ENCODE measurements at regions not wholly inside any gene's neighbourhood (a gene's known extent, or its start where the extent isn't known, plus 50 kb on each side); places are given as distances from the start of the nearest gene placed in this dataset.

DNA sequence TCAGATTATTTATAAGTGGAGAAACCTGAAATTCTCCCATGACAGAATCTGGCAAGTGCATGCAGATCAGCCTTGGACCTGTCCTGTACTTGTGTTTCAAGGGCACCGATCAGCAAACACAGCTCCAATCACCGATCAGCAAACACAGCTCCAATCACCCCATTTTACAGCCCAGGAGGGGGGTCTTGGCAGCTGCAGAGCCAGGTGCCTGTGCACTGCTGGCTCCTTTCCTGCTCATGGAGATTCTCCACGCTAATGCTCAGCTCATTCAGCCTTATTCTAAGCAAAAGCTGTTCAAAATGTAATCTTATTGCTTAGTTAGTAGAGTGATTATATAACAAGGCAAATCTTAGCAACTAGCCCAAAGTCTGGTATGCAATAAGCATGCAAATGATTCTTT lies 623.1 kb upstream of the HS6ST1 start:
- H3K4me3 ChIP-seq (replicated peaks; ENCODE audit: low read depth, low read length), result no peak overlapping the region
- no peak for DNase-seq (ENCODE audit: low read depth)
- TF ChIP-seq, protein P1, sequence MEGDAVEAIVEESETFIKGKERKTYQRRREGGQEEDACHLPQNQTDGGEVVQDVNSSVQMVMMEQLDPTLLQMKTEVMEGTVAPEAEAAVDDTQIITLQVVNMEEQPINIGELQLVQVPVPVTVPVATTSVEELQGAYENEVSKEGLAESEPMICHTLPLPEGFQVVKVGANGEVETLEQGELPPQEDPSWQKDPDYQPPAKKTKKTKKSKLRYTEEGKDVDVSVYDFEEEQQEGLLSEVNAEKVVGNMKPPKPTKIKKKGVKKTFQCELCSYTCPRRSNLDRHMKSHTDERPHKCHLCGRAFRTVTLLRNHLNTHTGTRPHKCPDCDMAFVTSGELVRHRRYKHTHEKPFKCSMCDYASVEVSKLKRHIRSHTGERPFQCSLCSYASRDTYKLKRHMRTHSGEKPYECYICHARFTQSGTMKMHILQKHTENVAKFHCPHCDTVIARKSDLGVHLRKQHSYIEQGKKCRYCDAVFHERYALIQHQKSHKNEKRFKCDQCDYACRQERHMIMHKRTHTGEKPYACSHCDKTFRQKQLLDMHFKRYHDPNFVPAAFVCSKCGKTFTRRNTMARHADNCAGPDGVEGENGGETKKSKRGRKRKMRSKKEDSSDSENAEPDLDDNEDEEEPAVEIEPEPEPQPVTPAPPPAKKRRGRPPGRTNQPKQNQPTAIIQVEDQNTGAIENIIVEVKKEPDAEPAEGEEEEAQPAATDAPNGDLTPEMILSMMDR (IDR thresholded peaks at IDR 0.05; ENCODE audit: low read length, missing control alignments), result no peak

DNA sequence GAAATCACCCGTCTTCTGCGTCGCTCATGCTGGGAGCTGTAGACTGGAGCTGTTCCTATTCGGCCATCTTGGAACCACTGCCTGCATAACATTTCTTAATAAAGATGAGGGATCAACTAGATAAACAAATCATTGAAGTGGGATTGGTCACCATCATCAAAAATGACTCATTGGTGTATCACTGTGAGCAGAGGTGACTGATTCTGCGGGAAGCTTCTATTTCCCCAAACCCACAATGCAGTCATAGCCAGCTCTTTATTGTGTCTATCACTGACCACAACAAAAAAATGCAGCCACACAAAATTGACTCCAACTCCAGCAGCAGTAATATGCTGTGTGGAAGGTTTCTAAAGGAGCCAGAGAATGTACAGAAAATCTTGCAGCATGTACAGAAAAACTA lies 630.7 kb upstream of the HS6ST1 start:
- no peak for DNase-seq (ENCODE audit: low read depth)
- no peak overlapping the region for H3K4me3 ChIP-seq (replicated peaks; ENCODE audit: low read depth, low read length)
- TF ChIP-seq, protein P1 (IDR thresholded peaks at IDR 0.05; ENCODE audit: low read length, missing control alignments), result no peak

DNA sequence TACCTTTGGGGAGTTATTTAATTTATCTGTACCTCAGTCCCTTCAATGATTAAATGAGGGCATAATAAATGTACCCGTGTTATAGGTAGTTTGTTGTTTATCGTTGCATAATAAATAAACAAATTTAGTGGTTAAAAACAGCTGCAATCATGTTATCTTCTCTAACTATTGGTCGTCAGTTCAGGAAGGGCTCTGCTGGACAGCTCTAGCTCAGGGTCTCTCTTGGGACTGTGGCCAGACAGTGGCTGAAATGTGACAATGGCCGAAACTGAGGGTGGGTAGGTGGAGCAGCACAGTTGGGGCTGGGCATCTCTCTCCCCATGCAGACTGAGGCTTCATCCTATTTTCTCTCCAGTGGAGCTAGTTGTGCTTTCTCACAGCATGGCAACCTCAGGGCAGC lies 632.1 kb upstream of the HS6ST1 start:
- H3K4me3 ChIP-seq (replicated peaks; ENCODE audit: low read depth, low read length), result no peak overlapping the region
- TF ChIP-seq, protein P1 (IDR thresholded peaks at IDR 0.05; ENCODE audit: low read length, missing control alignments), result no peak
- no peak for DNase-seq (ENCODE audit: low read depth)

DNA sequence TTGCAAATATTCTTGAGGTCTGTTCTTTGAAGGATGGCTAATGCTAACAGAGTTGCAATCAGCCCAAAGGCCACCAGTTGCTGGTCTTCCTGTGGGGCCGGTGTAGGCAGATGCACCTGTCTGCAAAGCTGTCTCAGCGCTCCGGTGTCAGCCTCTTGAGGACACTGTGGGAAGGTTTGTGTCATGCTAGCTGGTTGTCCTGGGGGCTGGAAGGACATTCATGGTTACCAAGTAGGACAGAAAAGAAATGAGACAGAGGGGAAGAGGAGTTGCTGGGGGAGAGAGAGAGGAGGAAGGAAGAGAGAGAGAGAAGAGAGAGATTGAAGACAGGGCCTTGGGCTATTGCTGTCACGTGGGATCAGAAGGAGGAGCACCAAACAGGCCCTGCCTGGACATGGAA lies 639.6 kb upstream of the HS6ST1 start:
- no peak overlapping the region for H3K4me3 ChIP-seq (replicated peaks; ENCODE audit: low read depth, low read length)
- no peak for DNase-seq (ENCODE audit: low read depth)
- TF ChIP-seq, protein P1 (IDR thresholded peaks at IDR 0.05; ENCODE audit: low read length, missing control alignments), result no peak

DNA sequence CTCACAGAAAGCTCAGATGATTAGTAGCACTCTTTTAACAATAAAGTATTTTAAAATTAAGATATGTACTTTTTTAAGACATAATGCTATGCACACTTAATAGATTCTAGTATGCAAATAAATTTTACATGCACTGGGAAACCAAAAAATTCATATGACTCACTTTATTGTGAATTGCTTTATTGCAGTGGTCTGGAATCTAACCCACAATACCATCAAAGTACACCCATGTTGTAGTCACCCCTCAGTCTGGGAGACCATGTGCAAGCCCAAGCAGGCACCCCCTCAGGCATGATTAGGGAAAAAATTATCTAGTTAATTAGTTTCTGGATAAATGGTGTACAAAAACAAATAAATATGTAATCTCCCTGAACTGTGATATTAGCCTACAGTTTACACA lies 649.0 kb upstream of the HS6ST1 start:
- TF ChIP-seq, protein P1 (IDR thresholded peaks at IDR 0.05; ENCODE audit: low read length, missing control alignments), result no peak
- H3K4me3 ChIP-seq (replicated peaks; ENCODE audit: low read depth, low read length), result no peak overlapping the region

DNA sequence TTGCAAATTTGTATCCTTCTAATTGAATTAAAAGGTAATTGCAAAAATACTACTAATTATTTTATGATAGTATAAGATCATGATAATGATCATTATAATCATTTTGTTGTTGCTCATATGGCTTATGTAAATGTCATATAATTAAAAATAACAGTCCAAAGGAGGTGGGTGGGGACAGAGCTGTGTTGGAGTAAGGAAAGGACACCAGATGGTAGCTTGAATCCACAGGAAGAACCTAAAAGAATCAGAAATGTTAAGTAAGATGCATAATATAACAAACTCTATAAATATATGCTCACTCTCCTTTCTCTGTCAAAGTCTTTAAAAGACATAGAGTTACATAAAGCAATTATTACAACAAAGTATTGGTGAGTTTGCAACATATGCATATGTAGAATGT lies 650.7 kb upstream of the HS6ST1 start:
- H3K4me3 ChIP-seq (replicated peaks; ENCODE audit: low read depth, low read length), result no peak overlapping the region

More for the DNA sequence above, 649.0 kb upstream of the HS6ST1 start:
- DNase-seq (ENCODE audit: low read depth), result no peak

More for the DNA sequence above, 650.7 kb upstream of the HS6ST1 start:
- no peak for DNase-seq (ENCODE audit: low read depth)
- TF ChIP-seq, protein P1 (IDR thresholded peaks at IDR 0.05; ENCODE audit: low read length, missing control alignments), result no peak
